ENCODE measurements at regions not wholly inside any gene's neighbourhood (a gene's known extent, or its start where the extent isn't known, plus 50 kb on each side); places are given as distances from the start of the nearest gene placed in this dataset.

DNA sequence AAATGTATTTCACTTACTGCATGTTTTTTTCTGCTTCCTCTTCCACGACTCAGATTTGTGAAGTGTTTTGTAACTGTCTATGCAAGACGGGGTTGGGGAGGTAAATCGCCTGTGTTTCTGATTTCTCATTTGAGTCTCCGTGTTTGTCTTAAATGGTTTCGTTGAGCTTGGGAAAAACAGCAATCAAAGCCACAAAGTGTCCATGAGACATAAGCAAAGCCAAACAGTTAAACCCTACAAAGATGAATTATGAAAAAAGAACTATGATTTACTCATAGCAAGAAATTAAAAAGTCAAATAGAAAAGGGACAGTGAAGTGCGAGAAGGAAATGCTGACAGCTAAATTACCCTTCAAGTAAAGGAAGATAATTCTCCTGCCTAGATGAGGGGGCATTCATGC lies 164.3 kb upstream of the TMPO start:
- Histone ChIP-seq H3K27me3 (ENCODE audit: low read length) (no peaks in the 10 kb centered on the region), H3K9ac (ENCODE audit: low read length) (no peak overlapping the region), H3K36me3 (ENCODE audit: low read length) (no peaks in the 10 kb centered on the region), H3F3A (ENCODE audit: insufficient read depth) (no peaks in the 10 kb centered on the region), H3K79me2 (ENCODE audit: insufficient read depth, low read length) (no peaks in the 10 kb centered on the region), H3K27ac (ENCODE audit: low read depth, low read length) (no peak overlapping the region), H2AFZ (ENCODE audit: low read depth, low read length, severe bottlenecking) (no peak overlapping the region), H3K4me2 (ENCODE audit: low read depth, low read length, poor library complexity, severe bottlenecking) (no peak overlapping the region), H3K9me2 (replicated peaks; ENCODE audit: insufficient read depth, low read length) (no peaks in the 10 kb centered on the region), H3K4me3 (ENCODE audit: insufficient read depth, low read length, poor library complexity, severe bottlenecking) (no peak overlapping the region), H3K9me3 (ENCODE audit: insufficient read depth, low read length) (no peaks in the 10 kb centered on the region), H4K20me1 (ENCODE audit: low read depth, low read length) (no peaks in the 10 kb centered on the region)
- TF ChIP-seq EZH2phosphoT487 (conservative IDR thresholded peaks at IDR 0.05; ENCODE audit: low read length), result no peak

DNA sequence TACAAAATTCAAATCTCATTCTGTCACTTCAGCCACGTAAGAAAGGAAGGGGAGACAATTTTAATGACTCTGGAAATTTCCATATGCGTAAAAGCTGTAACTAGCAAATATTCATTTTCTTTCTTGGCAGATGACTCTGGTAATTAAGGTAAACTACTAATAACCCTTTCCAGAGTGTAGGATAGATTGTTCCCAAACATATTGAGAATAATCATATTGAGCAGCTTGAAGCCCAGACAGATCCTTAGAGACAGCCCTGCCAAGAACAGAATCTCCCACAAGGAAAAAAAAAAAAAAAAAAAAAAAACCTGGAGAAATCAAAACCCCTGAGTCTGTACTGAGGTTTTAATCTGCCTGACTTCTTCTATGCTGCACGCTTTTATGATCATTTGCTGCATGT lies 163.6 kb upstream of the TMPO start:
- Histone ChIP-seq H3K4me2 (ENCODE audit: low read depth, low read length, poor library complexity, severe bottlenecking) (no peak overlapping the region), H3K36me3 (ENCODE audit: low read length) (no peaks in the 10 kb centered on the region), H3K79me2 (ENCODE audit: insufficient read depth, low read length) (no peaks in the 10 kb centered on the region), H3K9ac (ENCODE audit: low read length) (no peak overlapping the region), H4K20me1 (ENCODE audit: low read depth, low read length) (no peaks in the 10 kb centered on the region), H2AFZ (ENCODE audit: low read depth, low read length, severe bottlenecking) (no peak overlapping the region), H3K4me3 (ENCODE audit: insufficient read depth, low read length, poor library complexity, severe bottlenecking) (no peak overlapping the region), H3K27me3 (ENCODE audit: low read length) (no peaks in the 10 kb centered on the region), H3K9me3 (ENCODE audit: insufficient read depth, low read length) (no peaks in the 10 kb centered on the region), H3F3A (ENCODE audit: insufficient read depth) (no peaks in the 10 kb centered on the region), H3K27ac (ENCODE audit: low read depth, low read length) (no peak overlapping the region), H3K9me2 (replicated peaks; ENCODE audit: insufficient read depth, low read length) (no peaks in the 10 kb centered on the region)
- TF ChIP-seq, protein P1, sequence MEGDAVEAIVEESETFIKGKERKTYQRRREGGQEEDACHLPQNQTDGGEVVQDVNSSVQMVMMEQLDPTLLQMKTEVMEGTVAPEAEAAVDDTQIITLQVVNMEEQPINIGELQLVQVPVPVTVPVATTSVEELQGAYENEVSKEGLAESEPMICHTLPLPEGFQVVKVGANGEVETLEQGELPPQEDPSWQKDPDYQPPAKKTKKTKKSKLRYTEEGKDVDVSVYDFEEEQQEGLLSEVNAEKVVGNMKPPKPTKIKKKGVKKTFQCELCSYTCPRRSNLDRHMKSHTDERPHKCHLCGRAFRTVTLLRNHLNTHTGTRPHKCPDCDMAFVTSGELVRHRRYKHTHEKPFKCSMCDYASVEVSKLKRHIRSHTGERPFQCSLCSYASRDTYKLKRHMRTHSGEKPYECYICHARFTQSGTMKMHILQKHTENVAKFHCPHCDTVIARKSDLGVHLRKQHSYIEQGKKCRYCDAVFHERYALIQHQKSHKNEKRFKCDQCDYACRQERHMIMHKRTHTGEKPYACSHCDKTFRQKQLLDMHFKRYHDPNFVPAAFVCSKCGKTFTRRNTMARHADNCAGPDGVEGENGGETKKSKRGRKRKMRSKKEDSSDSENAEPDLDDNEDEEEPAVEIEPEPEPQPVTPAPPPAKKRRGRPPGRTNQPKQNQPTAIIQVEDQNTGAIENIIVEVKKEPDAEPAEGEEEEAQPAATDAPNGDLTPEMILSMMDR (IDR thresholded peaks at IDR 0.05; ENCODE audit: insufficient read depth, low read length, poor library complexity, severe bottlenecking), result no peak
- TF ChIP-seq EZH2phosphoT487 (conservative IDR thresholded peaks at IDR 0.05; ENCODE audit: low read length), result no peak

DNA sequence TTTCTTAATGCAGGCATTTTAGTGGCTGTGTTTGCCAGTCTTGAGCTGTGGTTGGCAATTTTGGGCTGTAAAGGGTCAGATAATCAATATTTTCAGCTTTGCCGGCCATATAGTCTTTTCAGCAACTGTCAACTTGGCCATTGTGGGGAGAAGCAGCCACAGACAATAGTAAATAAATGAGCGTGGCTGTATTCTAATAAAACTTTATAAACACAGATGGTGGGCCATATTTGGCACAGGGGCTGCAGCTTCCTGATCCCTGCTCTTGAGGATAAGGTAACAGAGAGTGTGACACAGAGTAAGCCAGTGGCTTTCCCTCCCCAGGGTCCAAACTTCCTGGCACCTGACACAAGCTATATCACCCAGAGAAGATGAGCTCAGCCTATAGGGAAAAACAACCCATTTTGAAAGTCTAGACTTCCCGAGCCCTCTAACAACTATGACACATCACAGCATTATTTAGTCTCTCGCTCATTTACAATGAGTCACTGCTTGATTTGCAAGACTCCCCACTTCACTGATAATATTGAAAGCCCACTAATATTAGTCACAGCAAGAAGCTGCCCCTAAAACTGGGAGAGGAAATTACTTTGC lies 163.1 kb upstream of the TMPO start:
- H3K9me2 ChIP-seq (replicated peaks; ENCODE audit: insufficient read depth, low read length), result no peaks in the 10 kb centered on the region
- H3K27me3 ChIP-seq (ENCODE audit: low read length), result no peaks in the 10 kb centered on the region
- H3F3A ChIP-seq (ENCODE audit: insufficient read depth), result no peaks in the 10 kb centered on the region
- no peaks in the 10 kb centered on the region for H3K36me3 ChIP-seq (ENCODE audit: low read length)
- no peaks in the 10 kb centered on the region for H3K9me3 ChIP-seq (ENCODE audit: insufficient read depth, low read length)
- H3K4me3 ChIP-seq (ENCODE audit: insufficient read depth, low read length, poor library complexity, severe bottlenecking), result no peak overlapping the region
- no peaks in the 10 kb centered on the region for H3K79me2 ChIP-seq (ENCODE audit: insufficient read depth, low read length)
- no peaks in the 10 kb centered on the region for H4K20me1 ChIP-seq (ENCODE audit: low read depth, low read length)
- no peak overlapping the region for H3K9ac ChIP-seq (ENCODE audit: low read length)
- TF ChIP-seq, protein P1 (IDR thresholded peaks at IDR 0.05; ENCODE audit: insufficient read depth, low read length, poor library complexity, severe bottlenecking), result no peak
- no peak for TF ChIP-seq EZH2phosphoT487 (conservative IDR thresholded peaks at IDR 0.05; ENCODE audit: low read length)
- H3K4me2 ChIP-seq (ENCODE audit: low read depth, low read length, poor library complexity, severe bottlenecking), result no peak overlapping the region
- H3K27ac ChIP-seq (ENCODE audit: low read depth, low read length), result no peak overlapping the region
- H2AFZ ChIP-seq (ENCODE audit: low read depth, low read length, severe bottlenecking), result no peak overlapping the region

DNA sequence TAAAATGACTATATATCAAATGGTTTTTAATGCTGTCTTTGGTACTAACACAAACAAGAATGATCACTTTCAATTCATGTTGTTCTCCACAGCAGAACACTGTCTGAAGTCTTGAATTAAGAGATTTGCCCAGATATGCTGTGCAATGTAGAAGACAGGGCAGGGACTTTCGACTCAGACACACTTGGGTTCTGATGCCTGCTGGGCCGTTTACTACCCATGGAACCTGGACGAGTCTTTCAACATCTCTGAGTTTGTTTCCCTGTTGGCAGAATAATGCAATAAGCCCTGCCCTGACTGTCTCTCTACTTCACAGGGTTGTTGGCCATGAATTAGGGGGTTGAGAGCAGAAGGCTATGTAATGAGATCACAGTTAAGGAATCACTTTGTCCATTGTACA lies 162.6 kb upstream of the TMPO start:
- H4K20me1 ChIP-seq (ENCODE audit: low read depth, low read length), result no peaks in the 10 kb centered on the region
- H3K9me3 ChIP-seq (ENCODE audit: insufficient read depth, low read length), result no peaks in the 10 kb centered on the region
- H2AFZ ChIP-seq (ENCODE audit: low read depth, low read length, severe bottlenecking), result no peak overlapping the region
- no peaks in the 10 kb centered on the region for H3K27me3 ChIP-seq (ENCODE audit: low read length)
- no peak overlapping the region for H3K9ac ChIP-seq (ENCODE audit: low read length)
- H3K9me2 ChIP-seq (replicated peaks; ENCODE audit: insufficient read depth, low read length), result no peaks in the 10 kb centered on the region
- no peaks in the 10 kb centered on the region for H3F3A ChIP-seq (ENCODE audit: insufficient read depth)
- no peak overlapping the region for H3K4me3 ChIP-seq (ENCODE audit: insufficient read depth, low read length, poor library complexity, severe bottlenecking)
- no peaks in the 10 kb centered on the region for H3K79me2 ChIP-seq (ENCODE audit: insufficient read depth, low read length)
- no peak overlapping the region for H3K4me2 ChIP-seq (ENCODE audit: low read depth, low read length, poor library complexity, severe bottlenecking)
- H3K27ac ChIP-seq (ENCODE audit: low read depth, low read length), result no peak overlapping the region
- H3K36me3 ChIP-seq (ENCODE audit: low read length), result no peaks in the 10 kb centered on the region
- TF ChIP-seq EZH2phosphoT487 (conservative IDR thresholded peaks at IDR 0.05; ENCODE audit: low read length), result no peak
- TF ChIP-seq, protein P1 (IDR thresholded peaks at IDR 0.05; ENCODE audit: insufficient read depth, low read length, poor library complexity, severe bottlenecking), result no peak
